Lung (tissue), 11 donors: ENCODE measurements at regions not wholly inside any gene's neighbourhood (a gene's known extent, or its start where the extent isn't known, plus 50 kb on each side); places are given as distances from the start of the nearest gene placed in this dataset.

ENCODE experiments used
- ATAC-seq: fragments of 200-7000 bp; cut with Tn5 transposase; one replicate; pipeline ENCODE4 v1.9.1; 2020; ENCODE audit warnings: moderate number of reproducible peaks; ENCODE audit not compliant: insufficient read depth, low FRiP score
- DNase-seq, 3 donors: peaks; one replicate each; pipeline ENCODE4 v3.0.0-alpha.2; 2013 to 2017
- H3K27ac ChIP-seq, 2 donors: one replicate each; pipeline ENCODE4 v1.5.1; 2013; ENCODE audit warnings: mild to moderate bottlenecking in 2 of 2, moderate library complexity in 2 of 2, control low read depth in 1 of 2, inconsistent platforms in 1 of 2, low read depth in 1 of 2, low read length in 1 of 2
- H3K27me3 ChIP-seq, 3 donors: one replicate each; pipeline ENCODE4 v1.5.1; 2013; ENCODE audit warnings: low read length in 2 of 3; ENCODE audit not compliant: control insufficient read depth in 3 of 3, insufficient read depth in 3 of 3
- H3K36me3 ChIP-seq, 4 donors: one replicate each; pipeline ENCODE4 v1.5.1; 2013; ENCODE audit warnings: low read length in 4 of 4, mild to moderate bottlenecking in 1 of 4, moderate library complexity in 1 of 4; ENCODE audit not compliant: control insufficient read depth in 4 of 4, insufficient read depth in 4 of 4
- H3K4me1 ChIP-seq, 5 donors: one replicate each; pipeline ENCODE4 v1.5.1; 2013; ENCODE audit warnings: low read length in 5 of 5, mild to moderate bottlenecking in 2 of 5, moderate library complexity in 1 of 5; ENCODE audit not compliant: control insufficient read depth in 5 of 5, insufficient read depth in 5 of 5
- H3K4me3 ChIP-seq: one replicate; pipeline ENCODE4 v1.5.1; 2013; ENCODE audit warnings: mild to moderate bottlenecking, control low read depth, moderate library complexity
- H3K9ac ChIP-seq, 2 donors: one replicate each; pipeline ENCODE4 v1.5.1; 2013; ENCODE audit warnings: low read length in 2 of 2, control low read depth in 1 of 2; ENCODE audit not compliant: insufficient read depth in 1 of 2
- H3K9me3 ChIP-seq, 4 donors: one replicate each; pipeline ENCODE4 v1.5.1; 2013; ENCODE audit warnings: low read length in 3 of 4, mild to moderate bottlenecking in 1 of 4, moderate library complexity in 1 of 4; ENCODE audit not compliant: control insufficient read depth in 4 of 4, insufficient read depth in 3 of 4
- WGBS, 2 donors: extraction: QIAGEN DNeasy Blood & Tissue Kit; methylation state at CpG; one replicate each; pipeline ENCODE4 v1.1.7; 2013; 5-methylcytosine and 5-hydroxymethylcytosine counted together
- TF ChIP-seq, protein P1 (sequence below): IDR thresholded peaks from 2 replicates; pipeline ENCODE4 v1.5.1; 2012; ENCODE audit warnings: mild to moderate bottlenecking; ENCODE audit errors: control extremely low read depth, extremely low read depth
- donor health status: control.
- donor health status: control.
- donor health status: Bipolar disorder and iron deficiency.
- donor health status: healthy.
- donor health status: DM: yes; HTN: yes; CAD: no.

DNA sequence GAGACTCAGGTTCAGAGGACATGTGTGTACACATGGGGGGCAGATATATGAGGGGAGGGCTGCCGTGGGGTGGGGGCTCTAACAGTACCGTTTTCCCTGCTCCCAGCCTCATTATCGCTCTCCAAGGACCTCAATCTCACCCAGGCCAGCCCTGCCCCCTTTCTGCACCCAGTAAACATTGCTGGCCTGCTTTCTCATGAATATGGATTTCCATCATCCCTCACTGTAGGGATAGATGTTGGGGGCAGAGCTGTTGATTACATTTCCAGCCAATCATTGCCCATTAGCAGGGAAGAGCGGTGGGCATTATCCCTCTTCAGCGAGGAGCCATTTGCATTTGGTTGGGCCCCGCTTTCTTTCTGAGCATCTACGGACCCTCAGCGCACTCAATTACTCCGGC, 273.8 kb downstream of the RPS6KC1 start:
- no peak overlapping the region for H3K4me3 ChIP-seq
- H3K27me3 ChIP-seq: no peaks in the 10 kb centered on the region
- H3K27ac ChIP-seq: no peak overlapping the region
- peaks cover 0 to 2% (median 0%) of the 10 kb centered on the region in 5 donors for H3K4me1 ChIP-seq
- ATAC-seq (no peak), DNase-seq (no peak)
- WGBS, 2 donors: 92 to 94% methylated on average over 9 of the region's 9 CpGs
- H3K36me3 ChIP-seq: no peaks in the 10 kb centered on the region
- TF ChIP-seq, protein P1, sequence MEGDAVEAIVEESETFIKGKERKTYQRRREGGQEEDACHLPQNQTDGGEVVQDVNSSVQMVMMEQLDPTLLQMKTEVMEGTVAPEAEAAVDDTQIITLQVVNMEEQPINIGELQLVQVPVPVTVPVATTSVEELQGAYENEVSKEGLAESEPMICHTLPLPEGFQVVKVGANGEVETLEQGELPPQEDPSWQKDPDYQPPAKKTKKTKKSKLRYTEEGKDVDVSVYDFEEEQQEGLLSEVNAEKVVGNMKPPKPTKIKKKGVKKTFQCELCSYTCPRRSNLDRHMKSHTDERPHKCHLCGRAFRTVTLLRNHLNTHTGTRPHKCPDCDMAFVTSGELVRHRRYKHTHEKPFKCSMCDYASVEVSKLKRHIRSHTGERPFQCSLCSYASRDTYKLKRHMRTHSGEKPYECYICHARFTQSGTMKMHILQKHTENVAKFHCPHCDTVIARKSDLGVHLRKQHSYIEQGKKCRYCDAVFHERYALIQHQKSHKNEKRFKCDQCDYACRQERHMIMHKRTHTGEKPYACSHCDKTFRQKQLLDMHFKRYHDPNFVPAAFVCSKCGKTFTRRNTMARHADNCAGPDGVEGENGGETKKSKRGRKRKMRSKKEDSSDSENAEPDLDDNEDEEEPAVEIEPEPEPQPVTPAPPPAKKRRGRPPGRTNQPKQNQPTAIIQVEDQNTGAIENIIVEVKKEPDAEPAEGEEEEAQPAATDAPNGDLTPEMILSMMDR: no peak
- H3K9me3 ChIP-seq: peaks cover 0 to 2% (median 0%) of the 10 kb centered on the region in 4 donors
- H3K9ac ChIP-seq: no peak overlapping the region

DNA sequence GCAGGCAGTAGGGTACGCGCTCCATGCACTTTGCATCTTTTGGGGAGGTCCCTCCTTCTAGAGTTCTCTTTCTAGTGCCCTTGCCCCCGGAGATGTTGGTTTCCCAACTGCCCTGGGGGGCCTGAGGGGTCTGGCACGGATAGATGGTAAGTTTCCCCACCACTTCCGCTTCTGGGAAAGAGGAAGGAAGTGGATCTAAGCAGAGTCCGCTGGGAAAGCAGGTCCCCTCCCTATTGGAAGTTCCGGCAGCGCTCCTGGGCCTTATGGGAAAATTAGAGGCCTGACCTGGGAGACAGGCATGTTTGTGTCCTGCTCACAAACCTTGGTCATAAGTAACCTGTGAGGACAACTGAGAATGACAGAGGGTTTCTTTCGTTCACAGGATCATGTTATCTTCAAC, 274.4 kb downstream of the RPS6KC1 start:
- no peaks in the 10 kb centered on the region for H3K27me3 ChIP-seq
- WGBS, 2 donors: 58 to 70% methylated on average over 9 of the region's 9 CpGs

DNA sequence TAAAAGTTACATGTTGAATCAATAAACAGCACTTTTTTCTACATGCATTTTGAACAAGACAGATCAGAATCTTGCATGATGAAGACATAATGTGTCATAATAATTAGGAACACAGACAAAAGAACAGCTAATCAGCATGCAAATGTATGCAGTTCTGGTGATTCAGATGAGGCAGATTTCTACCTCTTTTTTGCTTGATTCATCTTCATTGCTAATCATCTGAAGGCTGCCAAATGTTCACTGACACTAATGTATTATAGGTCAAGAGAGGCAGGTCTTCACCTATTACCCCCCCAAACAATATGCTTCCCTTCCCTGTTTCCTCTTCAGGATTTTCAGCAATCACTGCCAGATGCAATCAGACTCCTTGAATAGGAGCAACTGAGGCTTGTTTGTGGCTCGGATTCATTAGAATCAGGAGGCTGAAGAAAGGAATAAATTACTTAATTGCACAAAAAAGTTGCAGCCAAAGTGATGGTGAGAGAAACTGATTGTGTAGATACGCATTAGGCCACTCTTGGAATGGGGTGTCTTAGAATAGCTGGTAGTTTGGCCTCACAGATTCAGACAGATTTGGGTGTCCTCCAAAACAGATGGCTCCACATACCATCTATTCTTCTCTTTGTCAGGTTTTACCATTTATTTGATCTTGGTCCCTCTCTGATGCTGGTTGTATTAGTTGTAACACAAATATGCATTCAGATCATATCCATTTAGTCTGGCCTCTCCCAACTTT, 275.4 kb downstream of the RPS6KC1 start:
- Histone ChIP-seq H3K9me3 (no peaks in the 10 kb centered on the region), H3K9ac (no peak overlapping the region), H3K36me3 (no peaks in the 10 kb centered on the region), H3K4me1 (peaks cover 0 to 2% (median 0%) of the 10 kb centered on the region in 5 donors), H3K27me3 (no peaks in the 10 kb centered on the region), H3K27ac (no peak overlapping the region), H3K4me3 (no peak overlapping the region)
- WGBS, 2 donors: 75 to 80% methylated on average over 2 of the region's 2 CpGs
- TF ChIP-seq, protein P1: no peak
- DNase-seq: peak in 1 of 3 donors; percentile 9
- ATAC-seq: no peak

More for the DNA sequence above, 274.4 kb downstream of the RPS6KC1 start:
- Histone ChIP-seq H3K9ac (no peak overlapping the region), H3K27ac (no peak overlapping the region), H3K4me3 (no peak overlapping the region), H3K36me3 (no peaks in the 10 kb centered on the region), H3K9me3 (peaks cover 0 to 2% (median 0%) of the 10 kb centered on the region in 4 donors), H3K4me1 (peaks cover 0 to 2% (median 0%) of the 10 kb centered on the region in 5 donors)
- DNase-seq (no peak), ATAC-seq (no peak)
- TF ChIP-seq, protein P1: no peak
